GM12878 (cell line): ENCODE measurements at regions not wholly inside any gene's neighbourhood (a gene's known extent, or its start where the extent isn't known, plus 50 kb on each side); places are given as distances from the start of the nearest gene placed in this dataset.

ENCODE experiments used
- ATAC-seq: fragments of 200-7000 bp; cut with Tn5 transposase; 3 replicates; pipeline ENCODE4 v1.9.1; 2020; ENCODE audit warnings: mild to moderate bottlenecking, moderate library complexity
- BruUV-seq: library from RNA; stranded (reverse); fragments of 400-500 nt; replicated peaks from 2 replicates; lab custom pipeline; 2021; lab: Mats Ljungman, UMichigan
- CTCF ChIA-PET: fragments of 300-600 bp; sonication (Branson Sonifier 250); formaldehyde crosslinking; extraction: SDS; loops from one replicate; lab custom pipeline; 2021; ENCODE audit warnings: inconsistent platforms; lab: Yijun Ruan, JAX
- POLR2A ChIA-PET: fragments of 350-600 bp; formaldehyde crosslinking; extraction: SDS; loops from one replicate; lab custom pipeline; 2021; ENCODE audit warnings: inconsistent platforms; lab: Charles Lee
- RAD21 ChIA-PET: fragments of 300-600 bp; sonication (Branson Sonifier 250); formaldehyde crosslinking; loops from one replicate; lab custom pipeline; 2023; ENCODE audit warnings: antibody characterized with exemption; ENCODE audit not compliant: unreplicated experiment; lab: Charles Lee
- SMC1A ChIA-PET: fragments of 300-600 bp; sonication (Branson Sonifier 250); formaldehyde crosslinking; loops from one replicate; lab custom pipeline; 2023; ENCODE audit not compliant: unreplicated experiment, uncharacterized antibody; lab: Charles Lee
- DNase-seq: peaks from one replicate; pipeline ENCODE4 v3.0.0-alpha.2; 2011; ENCODE audit warnings: low read depth, low spot score
- FAIRE-seq: peaks from 3 replicates; lab custom pipeline; 2011; peaks lifted over from hg19 to GRCh38; lab: Jason Lieb, UNC
- H2AFZ ChIP-seq: 2 replicates; pipeline ENCODE4 v1.6.0; 2011; ENCODE audit warnings: low read depth, low read length, control low read depth; ENCODE audit not compliant: control insufficient read depth
- H3K27ac ChIP-seq: 2 replicates; pipeline ENCODE4 v1.5.1; 2011; ENCODE audit warnings: control low read depth; ENCODE audit not compliant: control insufficient read depth, insufficient read depth
- H3K27me3 ChIP-seq, 2 experiments: replicated peaks in 1 of 2; 2 replicates each; pipeline versions ENCODE4 v1.6.0 to v1.6.1; 2011; ENCODE audit warnings: low read length in 1 of 2; ENCODE audit not compliant: control insufficient read depth in 2 of 2, insufficient read depth in 2 of 2
- H3K36me3 ChIP-seq, 2 experiments: 2 replicates each; pipeline ENCODE4 v1.5.1; 2011; ENCODE audit warnings: low read length in 1 of 2; ENCODE audit not compliant: control insufficient read depth in 2 of 2, insufficient read depth in 2 of 2
- H3K4me1 ChIP-seq: 2 replicates; pipeline ENCODE4 v1.6.1; 2011; ENCODE audit warnings: mild to moderate bottlenecking, low read length, moderate library complexity, mixed read lengths; ENCODE audit not compliant: control insufficient read depth, insufficient read depth
- H3K4me2 ChIP-seq: 2 replicates; pipeline ENCODE4 v1.6.0; 2011; ENCODE audit warnings: control low read depth; ENCODE audit not compliant: control insufficient read depth, insufficient read depth
- H3K4me3 ChIP-seq: fragments of 200-600 bp; sonication (generic); 2 replicates; pipeline ENCODE4 v1.5.1; 2016
- H3K79me2 ChIP-seq: 2 replicates; pipeline ENCODE4 v1.6.0; 2011; ENCODE audit warnings: low read length; ENCODE audit not compliant: control insufficient read depth, insufficient read depth
- H3K9ac ChIP-seq: 2 replicates; pipeline ENCODE4 v1.8.0; 2011; ENCODE audit warnings: low read length, control low read depth, mixed read lengths; ENCODE audit not compliant: control insufficient read depth, insufficient read depth
- H3K9me3 ChIP-seq: replicated peaks from 3 replicates; pipeline ENCODE4 v1.5.1; 2011; ENCODE audit warnings: mild to moderate bottlenecking, low read length; ENCODE audit not compliant: control insufficient read depth, insufficient read depth
- H4K20me1 ChIP-seq: 2 replicates; pipeline ENCODE4 v1.6.0; 2011; ENCODE audit not compliant: control insufficient read depth, insufficient read depth
- ATF7 ChIP-seq: fragments of 450-650 bp; IDR thresholded peaks from 2 replicates; pipeline ENCODE4 v1.6.1; 2016; ENCODE audit warnings: low read depth, mild to moderate bottlenecking
- CTCF ChIP-seq, 3 experiments: IDR thresholded peaks in 2 of 3; conservative IDR thresholded peaks in 1 of 3; 2 replicates each; pipeline ENCODE4 v1.5.1; 2011; ENCODE audit warnings: low read depth in 3 of 3, low read length in 3 of 3, mild to moderate bottlenecking in 3 of 3, control low read depth in 2 of 3, moderate library complexity in 2 of 3, inconsistent platforms in 1 of 3, mixed read lengths in 1 of 3; ENCODE audit not compliant: control insufficient read depth in 2 of 3, insufficient read depth in 1 of 3; ENCODE audit errors: extremely low read depth in 1 of 3
- FOS ChIP-seq: IDR thresholded peaks from 3 replicates; pipeline ENCODE4 v1.6.1; 2011; ENCODE audit warnings: borderline replicate concordance; ENCODE audit not compliant: insufficient read length; ENCODE audit errors: extremely low read depth
- PKNOX1 ChIP-seq: fragments of 450-650 bp; IDR thresholded peaks from 2 replicates; pipeline ENCODE4 v1.6.1; 2016; ENCODE audit warnings: mild to moderate bottlenecking
- RAD21 ChIP-seq: IDR thresholded peaks from 2 replicates; pipeline ENCODE4 v1.6.1; 2011; ENCODE audit warnings: mild to moderate bottlenecking, low read depth, low read length, moderate library complexity; ENCODE audit not compliant: insufficient read depth
- SMC3 ChIP-seq: IDR thresholded peaks from 2 replicates; pipeline ENCODE4 v1.6.1; 2011; ENCODE audit warnings: low read length, improper control_type of control experiment, borderline replicate concordance
- TARDBP ChIP-seq: IDR thresholded peaks from 2 replicates; pipeline ENCODE4 v1.6.1; 2016; ENCODE audit warnings: borderline replicate concordance
- WGBS: methylation state at CpG from one replicate; pipeline ENCODE4 v1.1.6; 2016; ENCODE audit warnings: low lambda C conversion rate; ENCODE audit not compliant: insufficient replicate concordance, insufficient coverage; ENCODE audit errors: missing lambda C conversion rate; 5-methylcytosine and 5-hydroxymethylcytosine counted together
- in situ Hi-C: fragments of 300-500 bp; cut with MboI; formaldehyde crosslinking; loops from 9 replicates; pipeline ENCODE4 v1.14.3; 2018; ENCODE audit warnings: mixed read lengths
- intact Hi-C: fragments of 100-400 bp; cut with micrococcal nuclease; formaldehyde crosslinking; loops from one replicate; pipeline ENCODE4 v1.14.2; 2022; ENCODE audit not compliant: unreplicated experiment

- no peaks in the 10 kb centered on the region for H3K27me3 ChIP-seq
Measured at GRCh38 chr4:166594326-166594946, 639.9 kb downstream of the SPOCK3 start.

More at GRCh38 chr4:166594326-166594946, 639.9 kb downstream of the SPOCK3 start:
- H3K9ac ChIP-seq = no peak overlapping the region
- TF ChIP-seq ATF7 = no peak
- peak; percentile 82 for TF ChIP-seq SMC3
- no peak for TF ChIP-seq FOS
- TF ChIP-seq PKNOX1 = no peak
- no peak for TF ChIP-seq TARDBP
- peak; percentile 83 for TF ChIP-seq RAD21
- TF ChIP-seq CTCF (IDR thresholded peaks at IDR 0.05 in 2 of 3, conservative IDR thresholded peaks at IDR 0.05 in 1 of 3; ENCODE audit: control insufficient read depth in 2 of 3, extremely low read depth in 1 of 3, insufficient read depth in 1 of 3, low read depth in 3 of 3, low read length in 3 of 3) = peak; percentile 57 to 73 (median 71)
- H3K4me1 ChIP-seq = no peaks in the 10 kb centered on the region
- ChIA-PET SMC1A (interaction anchor here (0.6 to 3.1 kb wide), 22 partner anchors 9 to 709 kb away, joined by 3 to 22 read pairs (median 5); no protein-coding TSS in a partner anchor), POLR2A (no interaction called here), RAD21 (interaction anchor here (1.1 to 2.7 kb wide), 8 partner anchors 203 to 432 kb away, joined by 3 to 14 read pairs (median 4); no protein-coding TSS in a partner anchor), CTCF (interaction anchor here (0.6 to 3.9 kb wide), 28 partner anchors 9 to 1238 kb away, joined by 3 to 32 read pairs (median 4); no protein-coding TSS in a partner anchor)
- H3K79me2 ChIP-seq = no peaks in the 10 kb centered on the region
- no peak overlapping the region for H3K4me3 ChIP-seq
- no peaks in the 10 kb centered on the region for H3K9me3 ChIP-seq
- H3K4me2 ChIP-seq = no peak overlapping the region
- in situ Hi-C loops = loop anchor here (5.0 to 25.0 kb wide), 2 partner anchors 427 to 1057 kb away; no protein-coding TSS in a partner anchor
- no peaks in the 10 kb centered on the region for H4K20me1 ChIP-seq
- H3K36me3 ChIP-seq = no peaks in the 10 kb centered on the region
- no peak overlapping the region for H3K27ac ChIP-seq
- 50% methylated on average over 1 of the region's 1 CpG for WGBS
- H2AFZ ChIP-seq = no peak overlapping the region; the same call in 1 of the 2 replicates
- FAIRE-seq = peak; percentile 74
- peak; percentile 13 for DNase-seq
- intact Hi-C loops = loop anchor here (1.0 to 10.0 kb wide), 6 partner anchors 270 to 1480 kb away; no protein-coding TSS in a partner anchor
- ATAC-seq = peak; percentile 100
- BruUV-seq = no TSS peak
